H1 (cell line): ENCODE measurements at regions not wholly inside any gene's neighbourhood (a gene's known extent, or its start where the extent isn't known, plus 50 kb on each side); places are given as distances from the start of the nearest gene placed in this dataset.

Experiments used
- RBBP5 ChIP-seq: IDR thresholded peaks from 2 replicates; pipeline ENCODE4 v1.7.1; 2012; ENCODE audit warnings: low read depth, mild to moderate bottlenecking, inconsistent platforms, low read length, moderate library complexity, borderline replicate concordance
- RXRA ChIP-seq: IDR thresholded peaks from 2 replicates; pipeline ENCODE4 v1.6.1; 2011; ENCODE audit warnings: low read depth, mild to moderate bottlenecking, low read length, moderate library complexity; ENCODE audit not compliant: insufficient read depth
- SIX5 ChIP-seq: IDR thresholded peaks from 2 replicates; pipeline ENCODE4 v1.6.1; 2011; ENCODE audit warnings: mild to moderate bottlenecking, low read depth, low read length
- TAF1 ChIP-seq: IDR thresholded peaks from 2 replicates; pipeline ENCODE4 v1.6.1; 2011; ENCODE audit warnings: mild to moderate bottlenecking, low read depth, low read length
- TAF7 ChIP-seq: optimal IDR thresholded peaks from 2 replicates; pipeline ENCODE3; 2011; ENCODE audit warnings: low read depth, mild to moderate bottlenecking, inconsistent platforms, low read length, moderate library complexity, borderline replicate concordance
- YY1 ChIP-seq: IDR thresholded peaks from 2 replicates; pipeline ENCODE4 v1.6.1; 2011; ENCODE audit warnings: low read depth, mild to moderate bottlenecking, low read length

GRCh38 chr16:85412911-85413520 is 200.1 kb upstream of the GSE1 start (continued):
- TF ChIP-seq TAF7 (no peak), SIX5 (no peak), TAF1 (no peak), RBBP5 (no peak), RXRA (no peak), YY1 (no peak)
- TF ChIP-seq, all 59 proteins: peak for 0
